Neuronal stem cell (in vitro differentiated cells): ENCODE measurements at regions not wholly inside any gene's neighbourhood (a gene's known extent, or its start where the extent isn't known, plus 50 kb on each side); places are given as distances from the start of the nearest gene placed in this dataset.

Source experiments
- DNase-seq: peaks from one replicate; pipeline ENCODE4 v3.0.0-alpha.2; 2013; ENCODE audit warnings: low spot score
- H2AFZ ChIP-seq: one replicate; pipeline ENCODE4 v1.6.1; 2013; ENCODE audit warnings: mild to moderate bottlenecking, low read length, inconsistent platforms
- H2AK5ac ChIP-seq: 2 replicates; pipeline ENCODE4 v1.6.1; 2013; ENCODE audit warnings: low read depth, mild to moderate bottlenecking, inconsistent platforms, low read length, moderate library complexity, mixed read lengths
- H2BK120ac ChIP-seq: 2 replicates; pipeline ENCODE4 v1.6.1; 2013; ENCODE audit warnings: low read depth, mild to moderate bottlenecking, inconsistent platforms, low read length, moderate library complexity, mixed read lengths
- H2BK12ac ChIP-seq: one replicate; pipeline ENCODE4 v1.6.1; 2013; ENCODE audit warnings: low read length, inconsistent platforms
- H2BK15ac ChIP-seq: 2 replicates; pipeline ENCODE4 v1.6.1; 2013; ENCODE audit warnings: mild to moderate bottlenecking, low read length, inconsistent platforms, mixed read lengths
- H2BK5ac ChIP-seq: one replicate; pipeline ENCODE4 v1.6.1; 2013; ENCODE audit warnings: inconsistent platforms, mild to moderate bottlenecking, low read length, moderate library complexity
- H3K14ac ChIP-seq: one replicate; pipeline ENCODE4 v1.6.1; 2013; ENCODE audit warnings: low read length, inconsistent platforms
- H3K18ac ChIP-seq: 2 replicates; pipeline ENCODE4 v1.6.1; 2013; ENCODE audit warnings: low read length, inconsistent platforms
- H3K23ac ChIP-seq: 2 replicates; pipeline ENCODE4 v1.6.1; 2013; ENCODE audit warnings: low read depth, mild to moderate bottlenecking, mixed read lengths, low read length, inconsistent platforms; ENCODE audit not compliant: poor library complexity
- H3K27ac ChIP-seq: replicated peaks from 3 replicates; pipeline ENCODE4 v1.5.1; 2013; ENCODE audit warnings: low read length, inconsistent platforms
- H3K27me3 ChIP-seq, 3 experiments: 2 replicates each; pipeline ENCODE4 v1.6.1; 2013; ENCODE audit warnings: low read length in 3 of 3, mild to moderate bottlenecking in 2 of 3, inconsistent platforms in 1 of 3, low read depth in 1 of 3, mixed read lengths in 1 of 3, moderate library complexity in 1 of 3; ENCODE audit not compliant: control insufficient read depth in 3 of 3, insufficient read depth in 3 of 3
- H3K36me3 ChIP-seq, 2 donors: replicated peaks in 1 of 2; 2 replicates each; pipeline ENCODE4 v1.6.1; 2013; ENCODE audit warnings: low read length in 2 of 2; ENCODE audit not compliant: control insufficient read depth in 2 of 2, insufficient read depth in 2 of 2
- H3K4ac ChIP-seq: 2 replicates; pipeline ENCODE4 v1.6.1; 2013; ENCODE audit warnings: inconsistent platforms, mild to moderate bottlenecking, low read length, moderate library complexity
- H3K4me1 ChIP-seq, 2 donors: 1 replicate in 1 of 2; 2 replicates in 1 of 2; pipeline ENCODE4 v1.6.1; 2013; ENCODE audit warnings: low read length in 2 of 2, low read depth in 1 of 2; ENCODE audit not compliant: control insufficient read depth in 2 of 2, insufficient read depth in 1 of 2
- H3K4me2 ChIP-seq: one replicate; pipeline ENCODE4 v1.6.1; 2013; ENCODE audit warnings: mild to moderate bottlenecking, low read length, inconsistent platforms; ENCODE audit not compliant: insufficient read depth, poor library complexity, severe bottlenecking
- H3K4me3 ChIP-seq, 2 donors: 2 replicates each; pipeline ENCODE4 v1.5.1; 2013; ENCODE audit warnings: low read length in 2 of 2, mild to moderate bottlenecking in 2 of 2, inconsistent platforms in 1 of 2, moderate library complexity in 1 of 2
- H3K79me1 ChIP-seq: one replicate; pipeline ENCODE4 v1.6.1; 2013; ENCODE audit warnings: low read depth, mild to moderate bottlenecking, inconsistent platforms, low read length, moderate library complexity
- H3K9ac ChIP-seq: one replicate; pipeline ENCODE4 v1.6.1; 2013; ENCODE audit warnings: mild to moderate bottlenecking, low read depth, low read length, inconsistent platforms; ENCODE audit not compliant: poor library complexity
- H3K9me3 ChIP-seq, 2 donors: replicated peaks in 1 of 2; 2 replicates each; pipeline versions ENCODE3 to v1.6.1; 2013; ENCODE audit warnings: low read length in 2 of 2, mild to moderate bottlenecking in 2 of 2, inconsistent platforms in 1 of 2, low read depth in 1 of 2, mixed read lengths in 1 of 2, moderate library complexity in 1 of 2; ENCODE audit not compliant: control insufficient read depth in 2 of 2, insufficient read depth in 1 of 2
- H4K8ac ChIP-seq: one replicate; pipeline ENCODE4 v1.6.1; 2013; ENCODE audit warnings: low read depth, mild to moderate bottlenecking, inconsistent platforms, low read length, moderate library complexity
- H4K91ac ChIP-seq: one replicate; pipeline ENCODE4 v1.6.1; 2013; ENCODE audit warnings: low read length, low read depth, mild to moderate bottlenecking, inconsistent platforms; ENCODE audit not compliant: poor library complexity
- WGBS, 2 donors: extraction: QIAGEN DNeasy Blood & Tissue Kit; methylation state at CpG; one replicate each; pipeline ENCODE4 v1.1.7; 2013; ENCODE audit warnings: missing lambda C conversion rate in 2 of 2, mixed read lengths in 1 of 2; ENCODE audit not compliant: insufficient read length in 2 of 2, insufficient replicate concordance in 1 of 2; ENCODE audit errors: extremely low coverage in 2 of 2; 5-methylcytosine and 5-hydroxymethylcytosine counted together

DNA sequence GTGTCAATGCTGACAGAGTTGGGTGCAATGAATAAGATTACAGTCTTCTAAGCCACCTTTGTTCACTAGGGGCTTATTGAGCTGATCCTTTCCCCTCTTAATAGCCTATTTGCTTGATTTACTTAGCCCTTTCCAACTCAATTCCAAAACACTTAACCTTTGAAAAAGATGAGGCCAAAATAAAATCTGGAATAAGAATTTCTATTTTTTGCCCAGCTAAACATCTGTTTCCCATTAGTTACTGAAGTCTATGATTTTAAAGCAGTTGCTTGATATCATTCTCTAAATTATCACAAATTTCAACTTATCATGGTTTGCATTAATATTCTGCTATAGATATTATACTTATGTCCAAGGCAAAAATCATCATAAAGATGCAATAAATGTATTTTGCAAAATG is 1272.0 kb upstream of the ACO1 start:
- no peak overlapping the region for H3K23ac ChIP-seq
- no peak overlapping the region for H3K9ac ChIP-seq
- no peak overlapping the region for H2AFZ ChIP-seq
- no peak overlapping the region for H3K4me2 ChIP-seq
- no peaks in the 10 kb centered on the region for H3K9me3 ChIP-seq
- no peak overlapping the region for H4K91ac ChIP-seq
- no peak overlapping the region for H4K8ac ChIP-seq
- no peak overlapping the region for H2BK12ac ChIP-seq
- no peak for DNase-seq
- H3K27ac ChIP-seq, result no peak overlapping the region
- H3K18ac ChIP-seq, result no peak overlapping the region
- H3K27me3 ChIP-seq, result no peaks in the 10 kb centered on the region
- no peak overlapping the region for H2AK5ac ChIP-seq
- no peak overlapping the region for H2BK15ac ChIP-seq
- H3K4me3 ChIP-seq, result no peak overlapping the region
- H3K4ac ChIP-seq, result no peak overlapping the region
- no peak overlapping the region for H3K14ac ChIP-seq
- no peak overlapping the region for H2BK5ac ChIP-seq
- H3K36me3 ChIP-seq, result no peaks in the 10 kb centered on the region
- H3K4me1 ChIP-seq, result no peaks in the 10 kb centered on the region
- no peaks in the 10 kb centered on the region for H3K79me1 ChIP-seq
- no peak overlapping the region for H2BK120ac ChIP-seq

DNA sequence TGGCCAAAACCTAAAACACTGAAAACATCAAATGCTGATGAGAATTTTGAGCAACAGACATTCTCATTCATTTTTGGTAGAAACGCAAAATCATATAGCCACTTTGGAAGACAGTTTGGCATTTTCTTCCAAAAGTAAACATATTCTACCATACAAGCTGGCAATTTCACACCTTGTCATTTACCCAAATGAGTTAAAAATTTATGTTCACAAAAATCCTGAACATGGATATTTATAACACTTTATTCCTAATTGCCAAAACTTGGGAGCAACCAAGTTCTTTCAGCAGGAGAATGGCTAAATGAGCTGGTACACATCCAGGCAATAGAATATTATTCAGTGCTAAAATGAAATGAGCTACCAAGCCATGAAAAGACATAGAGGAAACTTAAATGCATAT is 1270.1 kb upstream of the ACO1 start:
- no peak overlapping the region for H3K9ac ChIP-seq
- H2BK5ac ChIP-seq, result no peak overlapping the region
- no peak overlapping the region for H3K4me2 ChIP-seq
- no peak overlapping the region for H2AK5ac ChIP-seq
- H3K4ac ChIP-seq, result no peak overlapping the region
- no peak overlapping the region for H2BK15ac ChIP-seq
- H4K91ac ChIP-seq, result no peak overlapping the region
- H2BK12ac ChIP-seq, result no peak overlapping the region
- no peaks in the 10 kb centered on the region for H3K36me3 ChIP-seq
- H3K4me1 ChIP-seq, result no peaks in the 10 kb centered on the region
- no peak overlapping the region for H4K8ac ChIP-seq
- no peaks in the 10 kb centered on the region for H3K79me1 ChIP-seq
- H3K27ac ChIP-seq, result no peak overlapping the region
- no peak overlapping the region for H3K18ac ChIP-seq
- DNase-seq, result no peak
- no peak overlapping the region for H3K23ac ChIP-seq
- H2AFZ ChIP-seq, result no peak overlapping the region
- WGBS, 2 donors, result no CpG with 5 or more reads among the region's 1 CpG
- H3K14ac ChIP-seq, result no peak overlapping the region
- H3K9me3 ChIP-seq, result no peaks in the 10 kb centered on the region
- H3K4me3 ChIP-seq, result no peak overlapping the region
- no peak overlapping the region for H2BK120ac ChIP-seq
- no peaks in the 10 kb centered on the region for H3K27me3 ChIP-seq

DNA sequence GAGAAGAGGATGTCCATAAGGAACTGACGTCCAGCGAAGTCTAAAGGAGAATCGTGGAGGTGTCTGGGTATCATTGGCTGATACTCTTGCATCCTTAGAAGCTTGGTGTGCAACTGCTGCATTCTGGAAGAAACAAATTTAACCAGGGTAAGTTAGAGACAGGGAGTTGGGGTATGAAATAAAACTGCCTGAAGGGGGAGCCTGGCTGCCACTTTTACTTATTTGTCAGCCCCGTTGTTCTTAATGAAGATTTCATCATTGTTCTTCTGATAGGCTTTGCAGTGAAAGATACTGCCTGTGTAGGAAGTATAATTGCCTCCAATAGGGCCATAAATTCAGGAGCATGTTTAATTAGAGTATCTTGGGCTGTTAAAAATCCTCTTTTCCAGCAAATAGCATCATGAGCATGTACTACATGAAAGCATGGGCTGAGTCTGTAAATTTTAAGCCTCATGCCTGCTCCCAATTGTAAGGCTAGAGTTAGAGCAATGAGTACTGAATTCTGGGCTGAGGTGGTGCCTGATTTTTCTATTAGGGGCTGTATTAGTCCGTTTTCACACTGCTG is 1264.5 kb upstream of the ACO1 start:
- no peak overlapping the region for H3K9ac ChIP-seq
- H3K79me1 ChIP-seq, result no peaks in the 10 kb centered on the region
- H3K9me3 ChIP-seq, result no peaks in the 10 kb centered on the region
- H3K4ac ChIP-seq, result no peak overlapping the region
- no peak overlapping the region for H3K18ac ChIP-seq
- no peak overlapping the region for H2BK15ac ChIP-seq
- no peak for DNase-seq
- no peak overlapping the region for H2AK5ac ChIP-seq
- no peak overlapping the region for H2BK120ac ChIP-seq
- no peak overlapping the region for H3K4me3 ChIP-seq
- H4K91ac ChIP-seq, result no peak overlapping the region
- H3K27me3 ChIP-seq, result no peaks in the 10 kb centered on the region
- H2BK5ac ChIP-seq, result no peak overlapping the region
- H2BK12ac ChIP-seq, result no peak overlapping the region
- no peak overlapping the region for H4K8ac ChIP-seq
- no peak overlapping the region for H3K14ac ChIP-seq
- H3K23ac ChIP-seq, result no peak overlapping the region
- H2AFZ ChIP-seq, result no peak overlapping the region
- no peaks in the 10 kb centered on the region for H3K4me1 ChIP-seq
- no peak overlapping the region for H3K4me2 ChIP-seq
- no peak overlapping the region for H3K27ac ChIP-seq
- no peaks in the 10 kb centered on the region for H3K36me3 ChIP-seq
- WGBS, 2 donors, result no CpG with 5 or more reads among the region's 5 CpGs

DNA sequence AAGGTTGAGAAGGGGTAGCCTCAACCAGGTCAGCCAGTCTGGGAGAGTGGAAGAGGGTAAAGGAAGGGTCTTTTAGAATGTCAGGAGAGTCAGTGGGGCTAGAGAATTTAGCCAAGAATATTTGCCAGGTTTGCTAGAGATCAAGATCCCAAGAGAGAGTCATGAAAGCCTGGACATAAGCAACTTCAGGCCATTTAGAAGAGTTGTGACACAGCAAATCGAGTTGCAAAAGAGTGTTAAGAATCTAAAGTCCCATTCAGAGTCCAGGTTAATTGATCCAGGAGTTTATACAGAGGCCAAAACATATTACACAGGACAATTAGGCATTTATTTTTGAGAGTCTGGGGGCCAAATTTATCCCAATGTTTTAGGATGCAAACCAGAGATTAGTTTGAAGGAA is 1260.1 kb upstream of the ACO1 start:
- H2AFZ ChIP-seq, result no peak overlapping the region

More for the DNA sequence above, 1260.1 kb upstream of the ACO1 start:
- H3K36me3 ChIP-seq, result no peaks in the 10 kb centered on the region
- no peak overlapping the region for H3K4me3 ChIP-seq
- H3K18ac ChIP-seq, result no peak overlapping the region
- H2BK15ac ChIP-seq, result no peak overlapping the region
- H3K23ac ChIP-seq, result no peak overlapping the region
- H4K8ac ChIP-seq, result no peak overlapping the region
- no peak overlapping the region for H2BK12ac ChIP-seq
- H3K9me3 ChIP-seq, result no peaks in the 10 kb centered on the region
- H2AK5ac ChIP-seq, result no peak overlapping the region
- H3K79me1 ChIP-seq, result no peaks in the 10 kb centered on the region
- no peak overlapping the region for H3K4ac ChIP-seq
- no peak overlapping the region for H3K9ac ChIP-seq
- H3K27me3 ChIP-seq, result no peaks in the 10 kb centered on the region
- no peak overlapping the region for H2BK120ac ChIP-seq
- no CpG with 5 or more reads among the region's 1 CpG for WGBS, 2 donors
- no peak overlapping the region for H3K27ac ChIP-seq
- H2BK5ac ChIP-seq, result no peak overlapping the region
- H3K14ac ChIP-seq, result no peak overlapping the region
- H3K4me1 ChIP-seq, result no peaks in the 10 kb centered on the region
- DNase-seq, result no peak
- H3K4me2 ChIP-seq, result no peak overlapping the region
- no peak overlapping the region for H4K91ac ChIP-seq
